Loucy (cell line): ENCODE measurements at regions not wholly inside any gene's neighbourhood (a gene's known extent, or its start where the extent isn't known, plus 50 kb on each side); places are given as distances from the start of the nearest gene placed in this dataset.

Source experiments
- CTCF ChIP-seq: fragments of 200-600 bp; sonication (generic); conservative IDR thresholded peaks from 2 replicates; pipeline ENCODE4 v1.5.1; 2014; ENCODE audit warnings: mild to moderate bottlenecking, antibody characterized with exemption, low read length
- EZH2phosphoT487 ChIP-seq: fragments of 200-600 bp; IDR thresholded peaks from 2 replicates; pipeline ENCODE4 v1.6.1; 2018; ENCODE audit warnings: antibody characterized with exemption, mild to moderate bottlenecking, moderate library complexity, borderline replicate concordance

- TF ChIP-seq EZH2phosphoT487 (no peak), CTCF (no peak)
Observed at GRCh38 chr5:168176251-168176650, 115.2 kb upstream of the WWC1 start.
